WERI-Rb-1 (cell line): ENCODE measurements at regions not wholly inside any gene's neighbourhood (a gene's known extent, or its start where the extent isn't known, plus 50 kb on each side); places are given as distances from the start of the nearest gene placed in this dataset.

Experiments used
- DNase-seq: peaks from one replicate; pipeline ENCODE4 v3.0.0-alpha.2; 2020
- H3K27ac ChIP-seq: fragments of 250-450 bp; sonication (Bioruptor Pico); 2 replicates; pipeline ENCODE4 v1.5.1; 2020; ENCODE audit warnings: mild to moderate bottlenecking, moderate library complexity
- H3K27me3 ChIP-seq: fragments of 250-450 bp; sonication (Bioruptor Pico); 2 replicates; pipeline ENCODE4 v1.5.1; 2021; ENCODE audit warnings: mild to moderate bottlenecking, low read depth, moderate library complexity; ENCODE audit not compliant: insufficient read depth, severe bottlenecking
- H3K36me3 ChIP-seq: fragments of 250-450 bp; sonication (Bioruptor Pico); 2 replicates; pipeline ENCODE4 v1.5.1; 2020; ENCODE audit warnings: mild to moderate bottlenecking, moderate library complexity
- H3K4me3 ChIP-seq: 2 replicates; pipeline ENCODE4 v1.5.1; 2011; ENCODE audit warnings: low read depth, mild to moderate bottlenecking, control low read depth, low read length
- H3K9me3 ChIP-seq: fragments of 250-450 bp; sonication (Bioruptor Pico); 2 replicates; pipeline ENCODE4 v1.5.1; 2021; ENCODE audit warnings: mild to moderate bottlenecking, moderate library complexity; ENCODE audit not compliant: severe bottlenecking
- CTCF ChIP-seq: IDR thresholded peaks from 2 replicates; pipeline ENCODE4 v1.5.1; 2011; ENCODE audit warnings: low read depth, mild to moderate bottlenecking, control low read depth, inconsistent platforms, low read length

- DNase-seq = no peak
- Histone ChIP-seq H3K4me3 (no peak overlapping the region), H3K27me3 (no peaks in the 10 kb centered on the region), H3K36me3 (no peaks in the 10 kb centered on the region), H3K9me3 (no peaks in the 10 kb centered on the region), H3K27ac (no peak overlapping the region)
- TF ChIP-seq CTCF = no peak
Measured at GRCh38 chr16:87240211-87241136, 76.7 kb downstream of the C16orf95 start.

GRCh38 chr16:87241137-87241771 is 75.9 kb downstream of the C16orf95 start:
- Histone ChIP-seq H3K27ac (no peak overlapping the region), H3K36me3 (no peaks in the 10 kb centered on the region), H3K27me3 (no peaks in the 10 kb centered on the region), H3K4me3 (no peak overlapping the region), H3K9me3 (no peaks in the 10 kb centered on the region)
- TF ChIP-seq CTCF = no peak
- no peak for DNase-seq

- Histone ChIP-seq H3K27me3 (no peaks in the 10 kb centered on the region), H3K4me3 (no peak overlapping the region), H3K36me3 (no peaks in the 10 kb centered on the region), H3K9me3 (no peaks in the 10 kb centered on the region), H3K27ac (no peak overlapping the region)
- no peak for DNase-seq
- TF ChIP-seq CTCF = no peak
Measured at GRCh38 chr16:87243478-87243877, 73.7 kb downstream of the C16orf95 start.

- no peaks in the 10 kb centered on the region for H3K9me3 ChIP-seq
- H3K4me3 ChIP-seq = no peak overlapping the region
- no peak for DNase-seq
- TF ChIP-seq CTCF = no peak
- no peaks in the 10 kb centered on the region for H3K27me3 ChIP-seq
- no peaks in the 10 kb centered on the region for H3K36me3 ChIP-seq
- H3K27ac ChIP-seq = no peak overlapping the region
Measured at GRCh38 chr16:87244636-87245197, 72.5 kb downstream of the C16orf95 start.

- Histone ChIP-seq H3K27ac (no peak overlapping the region), H3K27me3 (no peaks in the 10 kb centered on the region), H3K9me3 (no peaks in the 10 kb centered on the region), H3K36me3 (no peaks in the 10 kb centered on the region), H3K4me3 (no peak overlapping the region)
- TF ChIP-seq CTCF = no peak
- DNase-seq = no peak
Measured at GRCh38 chr16:87245511-87245910, 71.7 kb downstream of the C16orf95 start.
